Central memory CD4-positive, alpha-beta T cell (primary cell): ENCODE measurements at regions not wholly inside any gene's neighbourhood (a gene's known extent, or its start where the extent isn't known, plus 50 kb on each side); places are given as distances from the start of the nearest gene placed in this dataset.

Experiments
- DNase-seq: peaks from one replicate; pipeline ENCODE4 v3.0.0; 2022

GRCh38 chr5:77842243-77842642, 66.1 kb upstream of the TBCA start:
- no peak for DNase-seq

- DNase-seq, result no peak
These were observed 65.5 kb upstream of the TBCA start for GRCh38 chr5:77841616-77842015.

GRCh38 chr5:77840930-77841329, 64.8 kb upstream of the TBCA start:
- no peak for DNase-seq

GRCh38 chr5:77839691-77840090, 63.6 kb upstream of the TBCA start:
- no peak for DNase-seq

GRCh38 chr5:77832938-77833337, 56.8 kb upstream of the TBCA start:
- no peak for DNase-seq

- DNase-seq, result no peak
These were observed 56.1 kb upstream of the TBCA start for GRCh38 chr5:77832166-77832770.

- DNase-seq, result no peak
These were observed 52.3 kb upstream of the TBCA start for GRCh38 chr5:77828445-77828844.
